GM10266 (cell line): ENCODE measurements at regions not wholly inside any gene's neighbourhood (a gene's known extent, or its start where the extent isn't known, plus 50 kb on each side); places are given as distances from the start of the nearest gene placed in this dataset.

ENCODE experiments used
- DNase-seq: peaks from one replicate; pipeline ENCODE4 v3.0.0; 2012; ENCODE audit errors: extremely low spot score
- TF ChIP-seq, protein P1 (sequence below): IDR thresholded peaks from 2 replicates; pipeline ENCODE4 v1.5.1; 2012; ENCODE audit warnings: mild to moderate bottlenecking, low read depth; ENCODE audit not compliant: control insufficient read depth, insufficient read depth; ENCODE audit errors: missing control alignments

DNA sequence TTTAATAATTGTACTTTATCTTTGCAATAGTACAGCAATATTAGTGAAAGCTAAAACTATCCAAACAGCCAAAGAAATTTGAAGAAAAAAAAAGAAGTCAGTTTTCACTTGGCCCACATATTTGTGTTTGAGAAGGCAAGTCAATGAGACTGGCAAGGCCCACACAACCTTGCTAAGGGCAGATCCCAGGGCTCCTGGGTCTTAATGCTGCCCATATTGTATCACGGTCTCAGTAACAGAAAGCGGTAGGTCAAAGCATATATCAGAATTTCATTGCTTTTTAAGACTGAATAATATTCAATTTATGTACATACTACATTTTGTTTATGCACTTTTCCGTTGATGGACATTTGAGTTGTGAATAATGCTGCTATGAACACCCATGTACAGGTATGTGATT is 262.0 kb upstream of the TOPAZ1 start:
- no peak for DNase-seq
- TF ChIP-seq, protein P1, sequence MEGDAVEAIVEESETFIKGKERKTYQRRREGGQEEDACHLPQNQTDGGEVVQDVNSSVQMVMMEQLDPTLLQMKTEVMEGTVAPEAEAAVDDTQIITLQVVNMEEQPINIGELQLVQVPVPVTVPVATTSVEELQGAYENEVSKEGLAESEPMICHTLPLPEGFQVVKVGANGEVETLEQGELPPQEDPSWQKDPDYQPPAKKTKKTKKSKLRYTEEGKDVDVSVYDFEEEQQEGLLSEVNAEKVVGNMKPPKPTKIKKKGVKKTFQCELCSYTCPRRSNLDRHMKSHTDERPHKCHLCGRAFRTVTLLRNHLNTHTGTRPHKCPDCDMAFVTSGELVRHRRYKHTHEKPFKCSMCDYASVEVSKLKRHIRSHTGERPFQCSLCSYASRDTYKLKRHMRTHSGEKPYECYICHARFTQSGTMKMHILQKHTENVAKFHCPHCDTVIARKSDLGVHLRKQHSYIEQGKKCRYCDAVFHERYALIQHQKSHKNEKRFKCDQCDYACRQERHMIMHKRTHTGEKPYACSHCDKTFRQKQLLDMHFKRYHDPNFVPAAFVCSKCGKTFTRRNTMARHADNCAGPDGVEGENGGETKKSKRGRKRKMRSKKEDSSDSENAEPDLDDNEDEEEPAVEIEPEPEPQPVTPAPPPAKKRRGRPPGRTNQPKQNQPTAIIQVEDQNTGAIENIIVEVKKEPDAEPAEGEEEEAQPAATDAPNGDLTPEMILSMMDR, result no peak

DNA sequence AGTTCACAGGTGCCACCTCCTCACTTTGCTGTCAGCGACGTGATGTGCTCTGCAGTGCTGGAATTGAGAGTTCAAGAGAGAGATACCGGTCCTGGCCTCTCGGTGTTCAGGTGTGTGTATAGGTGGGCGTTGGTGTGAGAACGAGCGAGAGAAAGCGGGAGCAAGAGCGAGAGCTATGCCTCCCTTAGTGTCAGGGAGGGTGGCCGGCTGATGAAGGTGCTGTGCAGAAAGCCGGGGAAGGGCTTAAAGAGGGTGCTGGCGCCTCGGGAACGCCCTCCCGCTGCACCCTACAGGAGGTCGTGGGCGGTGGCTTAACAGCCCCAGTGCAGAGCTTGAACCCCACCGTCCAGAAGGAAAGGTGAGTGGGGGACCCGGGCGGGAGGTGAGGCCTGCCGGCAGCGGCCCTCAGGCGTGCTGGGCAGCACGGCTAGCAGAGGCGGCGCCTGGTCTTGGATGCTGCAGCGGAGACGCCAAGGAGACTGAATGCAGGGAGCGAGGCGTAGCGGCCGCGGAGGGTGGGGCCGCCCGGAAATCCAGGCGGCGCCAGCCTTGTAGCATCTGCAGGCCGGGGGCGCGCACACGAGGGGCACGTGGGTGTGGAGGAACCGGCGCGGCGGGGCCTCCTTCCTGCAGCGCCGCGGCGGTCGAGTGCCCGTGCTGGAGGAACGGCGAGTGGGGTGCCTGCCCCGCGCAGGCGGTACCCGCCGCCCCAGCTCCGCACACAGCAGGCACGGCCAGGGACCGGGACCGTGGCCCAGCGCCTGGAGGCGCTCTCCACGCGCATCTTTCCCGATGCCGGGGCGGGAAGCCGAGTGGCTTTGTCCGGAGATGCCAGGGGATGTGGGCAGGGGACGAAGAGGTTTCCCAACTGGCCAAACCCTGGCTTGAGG is 246.8 kb upstream of the TOPAZ1 start:
- TF ChIP-seq, protein P1, result no peak
- DNase-seq, result peak; percentile 54

DNA sequence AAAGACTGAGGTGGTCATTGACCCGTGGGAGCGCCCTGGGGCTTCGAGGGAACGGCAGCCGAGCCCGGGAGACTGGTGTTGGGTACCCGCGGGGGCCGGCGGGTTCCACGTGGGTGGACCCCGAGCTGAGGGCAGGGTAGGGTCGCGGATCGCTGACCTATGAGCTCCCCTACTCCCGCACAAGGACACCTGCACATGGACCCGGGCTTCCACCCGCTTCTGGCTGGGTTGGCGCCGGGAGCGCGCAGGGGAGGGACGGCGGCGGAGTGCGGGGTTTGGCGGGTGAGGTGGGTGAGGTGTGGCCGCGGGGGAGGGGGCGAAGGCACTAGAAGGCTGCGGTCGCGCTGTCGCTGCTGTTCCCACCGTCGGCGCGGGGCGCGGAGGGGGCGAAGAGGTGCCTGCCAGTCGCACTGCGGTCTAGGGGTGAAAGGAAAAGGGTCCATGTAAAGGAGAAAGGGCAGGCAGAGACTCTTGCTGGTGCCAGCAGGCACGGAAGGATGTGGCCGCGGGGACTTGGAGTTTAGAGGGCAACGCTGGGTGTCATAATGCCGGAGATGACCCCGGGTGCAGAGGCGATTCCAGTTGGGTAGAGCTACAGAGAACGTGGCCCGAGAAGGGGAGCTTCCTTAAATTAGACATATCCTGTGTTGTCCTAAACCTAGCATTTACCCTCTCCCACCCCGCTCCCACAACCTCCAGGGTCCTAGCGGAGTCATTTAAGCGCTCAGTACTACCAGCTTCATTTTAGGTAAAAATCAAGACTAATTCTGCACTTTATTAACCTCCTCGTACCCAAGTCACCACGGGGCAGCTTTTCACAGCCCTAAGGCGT is 245.9 kb upstream of the TOPAZ1 start:
- no peak for DNase-seq
- TF ChIP-seq, protein P1, result no peak

DNA sequence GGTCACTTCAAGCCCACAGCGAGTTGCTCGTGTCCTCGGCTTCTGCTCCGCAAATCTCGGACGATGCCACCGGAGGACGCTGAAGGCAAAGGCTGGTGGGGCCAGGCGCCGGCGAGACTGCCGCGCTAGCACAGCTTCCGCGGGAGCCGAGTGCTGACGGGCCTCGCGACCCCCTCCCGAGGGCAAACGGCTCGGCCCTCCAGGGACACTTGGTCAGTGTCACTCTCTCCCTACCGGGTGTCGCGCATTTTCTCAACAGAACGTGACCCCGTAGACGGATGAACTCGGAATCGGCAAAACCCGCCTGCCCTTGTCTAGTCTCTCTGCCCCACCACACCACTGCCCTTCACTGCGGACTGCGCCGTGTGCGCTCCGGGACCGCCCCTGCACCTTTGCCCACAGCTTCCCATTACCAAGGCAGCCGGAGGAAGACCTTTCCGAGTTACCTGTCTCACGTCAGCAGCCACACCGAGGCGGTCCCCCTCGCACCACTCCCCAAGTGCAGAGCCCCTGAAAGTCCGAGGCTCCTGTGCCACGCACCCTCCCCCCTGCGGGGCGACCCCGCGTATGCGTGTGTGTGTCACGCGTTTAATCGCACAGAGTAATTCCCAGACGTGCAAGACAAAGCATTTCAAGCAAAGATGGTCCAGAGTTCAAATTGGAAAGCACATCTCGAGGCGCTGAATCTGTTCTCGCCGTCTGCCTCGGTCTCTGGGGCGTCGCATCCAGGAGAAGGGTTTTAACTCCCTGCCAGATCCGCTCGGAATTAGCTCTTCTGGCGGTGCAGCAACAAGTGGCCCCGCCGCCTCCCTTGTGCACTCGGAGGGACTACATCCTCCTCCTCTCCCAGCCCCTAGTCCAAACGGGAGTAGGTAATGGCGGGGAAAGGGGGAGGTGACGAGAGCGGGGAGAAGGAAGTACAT is 245.0 kb upstream of the TOPAZ1 start:
- TF ChIP-seq, protein P1, result peak; percentile 81
- DNase-seq, result peak; percentile 76

DNA sequence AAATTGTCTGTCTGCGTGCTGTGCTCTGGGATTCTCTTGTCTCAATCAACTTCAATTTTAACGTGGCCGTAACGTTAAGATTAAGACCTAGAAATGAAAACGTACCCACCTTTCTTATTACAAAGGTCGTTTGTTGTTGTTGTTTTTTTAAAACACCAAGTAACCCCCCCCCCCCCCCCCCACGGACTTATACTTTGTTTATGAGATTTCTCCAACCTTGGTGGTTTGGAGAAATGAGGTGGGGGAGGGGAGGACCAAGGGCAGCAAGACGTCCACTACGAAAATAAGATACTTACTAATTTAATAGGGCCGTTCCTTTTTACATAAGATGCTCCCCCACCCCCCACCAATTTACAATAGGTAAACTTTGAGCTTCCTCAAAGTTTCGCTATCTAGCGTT is 244.4 kb upstream of the TOPAZ1 start:
- TF ChIP-seq, protein P1, result no peak
- DNase-seq, result no peak

DNA sequence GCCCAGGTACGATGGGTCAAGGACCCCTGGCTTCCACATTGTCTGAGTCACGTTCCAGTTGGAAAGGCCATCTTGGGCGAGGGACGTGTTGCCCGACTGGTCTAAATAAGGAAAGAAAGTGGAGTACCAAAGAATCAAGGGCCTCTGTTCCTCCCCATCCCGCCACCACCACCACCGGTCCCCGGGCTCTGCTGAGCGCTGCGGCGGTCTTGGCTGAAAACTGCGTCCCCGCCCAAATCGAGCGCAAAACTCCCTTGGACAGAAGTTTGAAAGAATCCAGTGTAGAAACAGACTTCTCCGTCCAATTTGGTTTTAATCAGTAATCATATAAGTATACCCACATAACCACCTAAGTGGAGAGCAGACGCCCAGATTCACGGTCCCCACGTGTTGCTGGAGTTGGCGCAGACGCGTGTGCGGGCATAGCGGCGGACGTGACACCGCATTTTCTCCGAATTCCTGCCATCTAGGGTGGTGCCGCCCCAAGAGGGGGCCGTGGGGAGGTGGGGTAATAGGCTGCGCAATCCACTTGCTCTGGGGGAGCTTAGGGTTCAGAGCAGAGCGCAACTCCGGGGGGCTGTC is 243.8 kb upstream of the TOPAZ1 start:
- peak; percentile 47 for DNase-seq
- TF ChIP-seq, protein P1, result no peak
